NCI-H2227 treated with DMSO at 0.1 percent for 48 hours (cell line): ENCODE measurements at regions not wholly inside any gene's neighbourhood (a gene's known extent, or its start where the extent isn't known, plus 50 kb on each side); places are given as distances from the start of the nearest gene placed in this dataset.
"Not testable (repeated sequence)": the region's sequence is repeated elsewhere in the genome, so short reads cannot be mapped to it uniquely, and the experiment has no call there.

Experiments used
- DNase-seq: peaks from one replicate; lab custom pipeline; 2025; lab: John Stamatoyannopoulos, UW

- no peak for DNase-seq
These were observed 212.1 kb upstream of the PRSS58 start for GRCh38 chr7:142469696-142470543.

- no peak for DNase-seq
These were observed 211.2 kb upstream of the PRSS58 start for GRCh38 chr7:142468871-142469665.

- not testable (repeated sequence) for DNase-seq
These were observed 209.3 kb upstream of the PRSS58 start for GRCh38 chr7:142467056-142467655.

DNA sequence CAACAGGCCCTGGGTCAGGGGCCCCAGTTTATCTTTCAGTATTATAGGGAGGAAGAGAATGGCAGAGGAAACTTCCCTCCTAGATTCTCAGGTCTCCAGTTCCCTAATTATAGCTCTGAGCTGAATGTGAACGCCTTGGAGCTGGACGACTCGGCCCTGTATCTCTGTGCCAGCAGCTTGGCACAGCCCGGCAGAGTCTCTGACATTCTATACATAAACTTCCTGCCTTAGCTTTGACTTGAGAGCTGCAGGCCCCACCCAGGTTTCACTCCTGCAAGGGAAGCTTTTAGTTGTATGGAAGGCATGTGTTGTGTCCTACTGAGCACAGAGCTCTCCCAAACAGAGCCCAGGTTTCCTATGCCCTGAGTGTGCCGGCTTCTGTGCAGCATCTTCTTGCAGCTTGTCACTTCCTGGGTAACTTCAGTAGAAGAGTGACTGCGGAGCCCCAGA lies 205.6 kb upstream of the PRSS58 start:
- DNase-seq, result no peak

DNA sequence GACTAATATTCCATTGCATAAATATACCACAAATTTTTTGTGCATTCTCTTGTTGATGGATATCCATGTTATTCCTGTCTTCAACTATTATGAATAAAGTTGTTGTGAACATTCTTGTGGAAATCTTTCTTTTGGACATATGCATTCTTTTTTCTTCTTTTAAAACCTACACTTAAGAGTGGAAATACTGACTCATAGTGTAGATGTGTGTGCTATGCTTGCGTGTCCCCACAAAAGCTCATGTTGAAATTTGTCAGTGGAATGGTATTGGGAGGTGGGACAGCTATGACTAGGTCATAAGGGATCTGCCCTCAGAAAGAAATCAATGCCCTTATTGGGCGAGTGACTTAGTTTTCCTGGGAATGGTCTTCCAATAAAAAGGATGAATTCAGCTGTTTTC lies 203.6 kb upstream of the PRSS58 start:
- DNase-seq, result no peak

DNA sequence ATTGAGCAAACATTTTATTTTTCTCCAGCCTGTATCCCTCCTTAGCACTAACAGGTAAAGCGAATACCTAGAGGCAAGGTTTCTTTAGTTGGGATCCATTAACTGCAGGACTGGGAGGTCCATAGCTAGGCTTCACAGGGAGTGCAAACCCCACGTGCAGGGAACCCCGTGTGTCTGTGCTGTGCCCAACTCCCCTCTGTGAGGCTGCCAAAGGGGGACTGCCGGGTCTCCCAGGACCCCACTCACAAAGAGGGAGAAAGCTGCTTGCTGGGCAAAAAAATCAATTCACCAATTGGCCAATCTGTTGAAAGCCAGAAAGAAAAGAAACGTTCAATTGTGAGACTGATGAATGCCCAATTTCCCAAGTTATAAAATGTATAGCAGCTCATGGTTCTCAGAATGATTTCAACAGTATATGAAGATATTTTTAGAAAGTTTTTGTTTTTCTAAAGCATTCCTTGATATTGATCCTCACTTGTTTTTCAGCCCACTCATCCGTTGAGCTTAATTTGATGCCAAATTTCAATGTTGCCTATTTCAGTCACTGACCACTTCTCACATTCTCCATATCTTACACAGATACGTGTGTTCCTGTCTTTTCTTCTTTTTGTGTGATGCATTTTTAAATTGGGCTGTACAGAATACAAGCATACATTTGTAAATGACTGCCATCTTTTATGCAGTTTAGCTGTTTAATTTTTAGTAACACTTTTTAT lies 202.7 kb upstream of the PRSS58 start:
- DNase-seq, result no peak

- no peak for DNase-seq
These were observed 201.7 kb upstream of the PRSS58 start for GRCh38 chr7:142459551-142459963.

- no peak for DNase-seq
These were observed 199.4 kb upstream of the PRSS58 start for GRCh38 chr7:142457146-142457703.

DNA sequence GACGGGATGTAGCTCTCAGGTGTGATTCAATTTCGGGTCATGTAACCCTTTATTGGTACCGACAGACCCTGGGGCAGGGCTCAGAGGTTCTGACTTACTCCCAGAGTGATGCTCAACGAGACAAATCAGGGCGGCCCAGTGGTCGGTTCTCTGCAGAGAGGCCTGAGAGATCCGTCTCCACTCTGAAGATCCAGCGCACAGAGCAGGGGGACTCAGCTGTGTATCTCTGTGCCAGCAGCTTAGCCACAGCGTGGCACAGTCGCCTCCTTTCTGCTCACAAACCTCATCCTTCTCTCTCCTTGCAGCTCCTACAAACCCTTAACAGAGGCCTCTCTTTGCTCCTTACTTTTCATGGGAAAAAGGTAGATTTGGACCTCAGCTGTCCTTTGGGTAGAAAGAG lies 197.5 kb upstream of the PRSS58 start:
- DNase-seq, result no peak

DNA sequence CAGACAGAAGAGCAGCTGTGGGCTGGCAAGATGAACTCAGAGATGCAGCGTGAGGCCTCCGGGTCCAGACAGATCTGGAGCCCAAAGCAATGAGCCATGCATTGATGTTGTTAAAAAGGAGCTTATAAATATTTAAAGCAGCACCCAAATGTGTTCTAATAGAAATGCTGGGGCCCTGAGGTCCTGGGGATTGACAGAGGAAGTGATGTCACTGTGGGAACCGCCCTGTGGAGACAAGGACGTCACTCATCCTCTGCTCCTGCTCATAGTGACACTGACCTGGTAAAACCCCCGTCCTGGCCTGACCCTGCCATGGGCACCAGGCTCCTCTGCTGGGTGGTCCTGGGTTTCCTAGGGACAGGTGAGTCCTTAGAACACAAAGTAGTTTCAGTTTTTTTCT lies 197.0 kb upstream of the PRSS58 start:
- DNase-seq, result no peak

- no peak for DNase-seq
These were observed 194.9 kb upstream of the PRSS58 start for GRCh38 chr7:142452791-142453190.

DNA sequence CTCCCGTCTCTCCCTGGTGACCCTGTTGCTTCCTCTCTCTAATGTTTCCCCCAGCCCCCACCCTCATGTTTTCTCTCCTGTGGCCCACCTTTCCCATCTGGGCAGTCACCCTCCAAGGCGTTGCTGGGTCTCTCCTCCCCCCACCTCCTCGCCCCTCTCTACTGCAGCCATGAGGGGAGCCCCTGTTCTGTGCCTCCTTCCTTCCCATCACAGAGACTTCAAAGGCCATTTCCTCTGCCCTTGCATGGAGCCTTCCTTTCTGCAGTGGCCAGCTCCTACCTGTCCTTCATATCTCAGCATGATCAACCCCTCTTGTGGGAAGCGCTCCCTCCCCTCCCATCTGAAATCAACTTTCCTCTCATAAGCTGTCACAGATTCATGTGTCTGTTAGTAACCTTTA lies 194.0 kb upstream of the PRSS58 start:
- no peak for DNase-seq

DNA sequence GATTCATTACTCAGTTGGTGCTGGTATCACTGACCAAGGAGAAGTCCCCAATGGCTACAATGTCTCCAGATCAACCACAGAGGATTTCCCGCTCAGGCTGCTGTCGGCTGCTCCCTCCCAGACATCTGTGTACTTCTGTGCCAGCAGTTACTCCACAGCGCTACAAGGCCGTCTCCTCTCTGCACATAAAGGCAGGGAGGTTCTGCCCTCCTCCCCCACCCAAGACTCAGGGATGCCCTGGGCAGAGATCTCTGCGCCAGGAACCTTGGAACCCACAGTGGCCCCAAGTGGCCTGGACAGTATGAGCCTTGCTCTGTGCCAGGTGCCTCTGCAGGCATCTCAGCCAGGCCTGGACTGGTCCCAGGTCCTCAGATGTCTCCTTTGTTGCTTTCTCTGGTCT lies 193.4 kb upstream of the PRSS58 start:
- DNase-seq, result no peak

DNA sequence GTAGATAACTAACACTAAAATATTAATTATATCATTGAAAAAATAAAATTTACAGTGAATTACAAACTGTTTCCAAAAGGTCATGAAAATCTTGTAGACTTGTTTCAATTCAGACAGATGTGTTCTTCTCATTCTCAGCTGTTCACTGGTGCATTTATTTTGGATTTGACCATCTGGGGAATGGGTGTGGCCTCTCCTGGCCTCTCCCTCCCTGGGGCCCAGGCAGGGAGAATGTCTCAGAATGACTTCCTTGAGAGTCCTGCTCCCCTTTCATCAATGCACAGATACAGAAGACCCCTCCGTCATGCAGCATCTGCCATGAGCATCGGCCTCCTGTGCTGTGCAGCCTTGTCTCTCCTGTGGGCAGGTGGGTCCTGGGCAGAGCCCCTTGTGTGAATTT lies 192.8 kb upstream of the PRSS58 start:
- DNase-seq, result no peak

GRCh38 chr7:142450206-142450605 lies 192.3 kb upstream of the PRSS58 start:
- DNase-seq, result no peak

DNA sequence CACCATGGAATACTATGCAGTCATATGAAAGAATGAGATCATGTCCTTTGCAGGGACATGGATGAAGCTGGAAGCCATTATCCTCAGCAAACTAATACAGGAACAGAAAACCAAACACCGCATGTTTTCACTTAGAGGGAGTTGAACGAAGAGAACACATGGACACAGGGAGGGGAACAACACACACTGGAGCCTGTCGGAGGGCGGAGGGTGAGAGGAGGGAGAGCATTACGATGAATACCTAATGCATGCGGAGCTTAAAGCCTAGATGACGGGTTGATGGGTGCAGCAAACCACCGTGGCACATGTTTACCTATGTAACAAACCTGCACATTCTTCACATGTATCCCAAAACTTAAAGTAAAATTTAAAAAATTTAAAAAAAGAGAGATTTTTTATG lies 191.0 kb upstream of the PRSS58 start:
- not testable (repeated sequence) for DNase-seq

- DNase-seq, result no peak
These were observed 189.9 kb upstream of the PRSS58 start for GRCh38 chr7:142447762-142448161.

- no peak for DNase-seq
These were observed 187.3 kb upstream of the PRSS58 start for GRCh38 chr7:142445019-142445686.

- no peak for DNase-seq
These were observed 185.6 kb upstream of the PRSS58 start for GRCh38 chr7:142443216-142444010.

GRCh38 chr7:142442396-142442795 lies 184.5 kb upstream of the PRSS58 start:
- DNase-seq, result no peak
